ENCODE measurements at regions not wholly inside any gene's neighbourhood (a gene's known extent, or its start where the extent isn't known, plus 50 kb on each side); places are given as distances from the start of the nearest gene placed in this dataset.

DNA sequence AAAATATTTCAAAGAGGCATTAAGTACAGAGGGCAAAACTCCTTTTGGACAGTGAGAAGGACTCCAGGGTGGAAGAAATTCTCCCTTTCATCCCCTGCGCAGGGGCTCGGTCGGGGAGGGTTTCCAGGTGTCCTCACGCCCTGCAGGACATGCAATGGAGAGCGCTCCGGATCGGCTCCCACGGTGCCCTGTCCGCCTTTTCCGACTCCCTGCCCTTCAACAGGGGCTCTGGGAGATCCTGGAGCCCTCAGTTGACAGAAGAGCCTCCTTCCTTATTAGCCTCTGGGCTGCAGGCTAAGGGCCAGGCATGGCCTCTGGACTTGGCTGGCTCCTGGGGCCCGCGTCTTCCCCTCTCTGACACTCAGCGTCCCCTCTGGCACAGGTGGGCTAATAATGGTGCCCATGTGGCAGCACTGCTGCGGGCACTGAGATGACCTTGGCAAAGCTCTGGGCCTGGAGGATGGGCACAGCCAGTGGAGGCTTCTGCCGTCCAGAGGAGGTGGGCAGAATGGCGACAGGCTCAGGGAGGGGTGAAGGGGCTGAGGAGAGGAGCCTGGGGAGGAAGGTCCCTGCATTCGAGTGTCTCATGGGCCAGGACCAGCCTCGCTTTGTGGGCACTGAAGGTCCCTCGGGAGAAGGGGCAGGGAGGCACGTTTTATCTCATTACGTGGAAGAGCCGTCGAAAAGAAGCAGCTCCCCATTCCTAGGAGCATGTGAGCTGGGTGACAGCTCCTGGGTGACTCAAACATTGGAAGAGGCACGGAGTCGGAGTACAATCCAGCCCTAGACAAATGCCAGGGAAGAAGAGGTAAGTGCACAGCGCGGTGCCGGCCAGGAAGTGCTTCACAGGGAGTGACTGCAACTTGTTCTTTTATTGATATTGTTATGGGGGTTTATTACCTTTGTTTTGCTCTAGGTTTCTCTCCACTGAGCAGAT lies 161.7 kb downstream of the IRF8 start:
- H3K4me3 ChIP-seq (ENCODE audit: low read depth, low read length), result no peak overlapping the region
- POLR2A ChIA-PET, result no interaction called here
- CTCF ChIA-PET, result interaction anchor here (1.2 to 1.8 kb wide), 2 partner anchors 12 to 457 kb away, joined by 7 to 10 read pairs; no protein-coding TSS in a partner anchor
- DNase-seq (ENCODE audit: low read depth, low spot score), result no peak
- TF ChIP-seq, protein P1, sequence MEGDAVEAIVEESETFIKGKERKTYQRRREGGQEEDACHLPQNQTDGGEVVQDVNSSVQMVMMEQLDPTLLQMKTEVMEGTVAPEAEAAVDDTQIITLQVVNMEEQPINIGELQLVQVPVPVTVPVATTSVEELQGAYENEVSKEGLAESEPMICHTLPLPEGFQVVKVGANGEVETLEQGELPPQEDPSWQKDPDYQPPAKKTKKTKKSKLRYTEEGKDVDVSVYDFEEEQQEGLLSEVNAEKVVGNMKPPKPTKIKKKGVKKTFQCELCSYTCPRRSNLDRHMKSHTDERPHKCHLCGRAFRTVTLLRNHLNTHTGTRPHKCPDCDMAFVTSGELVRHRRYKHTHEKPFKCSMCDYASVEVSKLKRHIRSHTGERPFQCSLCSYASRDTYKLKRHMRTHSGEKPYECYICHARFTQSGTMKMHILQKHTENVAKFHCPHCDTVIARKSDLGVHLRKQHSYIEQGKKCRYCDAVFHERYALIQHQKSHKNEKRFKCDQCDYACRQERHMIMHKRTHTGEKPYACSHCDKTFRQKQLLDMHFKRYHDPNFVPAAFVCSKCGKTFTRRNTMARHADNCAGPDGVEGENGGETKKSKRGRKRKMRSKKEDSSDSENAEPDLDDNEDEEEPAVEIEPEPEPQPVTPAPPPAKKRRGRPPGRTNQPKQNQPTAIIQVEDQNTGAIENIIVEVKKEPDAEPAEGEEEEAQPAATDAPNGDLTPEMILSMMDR (IDR thresholded peaks at IDR 0.05; ENCODE audit: insufficient read depth, low read length, missing control alignments), result no peak

DNA sequence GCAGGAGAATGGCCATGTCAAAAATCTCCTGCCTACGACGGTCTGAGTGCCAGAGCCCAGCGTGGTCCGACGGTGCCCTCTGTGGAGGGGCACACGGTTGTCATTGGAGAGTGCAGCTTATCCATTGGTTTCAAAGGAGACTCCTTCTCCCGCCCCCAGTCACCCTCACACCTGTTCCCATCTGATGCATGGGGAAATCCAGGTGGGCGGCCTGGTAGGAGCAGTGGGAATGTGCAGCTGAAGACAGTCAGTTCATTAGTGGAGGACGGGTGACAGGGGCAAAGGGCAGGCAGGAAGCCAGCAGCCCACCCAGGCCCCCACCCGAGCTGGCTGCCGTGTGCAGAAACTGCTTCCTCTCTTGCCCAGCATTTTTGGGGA lies 162.3 kb downstream of the IRF8 start:
- no peak overlapping the region for H3K4me3 ChIP-seq (ENCODE audit: low read depth, low read length)
- POLR2A ChIA-PET, result no interaction called here
- DNase-seq (ENCODE audit: low read depth, low spot score), result no peak
- CTCF ChIA-PET, result interaction anchor here (1.2 to 1.4 kb wide), 2 partner anchors 12 to 456 kb away, joined by 3 to 7 read pairs; no protein-coding TSS in a partner anchor
- TF ChIP-seq, protein P1 (IDR thresholded peaks at IDR 0.05; ENCODE audit: insufficient read depth, low read length, missing control alignments), result no peak

DNA sequence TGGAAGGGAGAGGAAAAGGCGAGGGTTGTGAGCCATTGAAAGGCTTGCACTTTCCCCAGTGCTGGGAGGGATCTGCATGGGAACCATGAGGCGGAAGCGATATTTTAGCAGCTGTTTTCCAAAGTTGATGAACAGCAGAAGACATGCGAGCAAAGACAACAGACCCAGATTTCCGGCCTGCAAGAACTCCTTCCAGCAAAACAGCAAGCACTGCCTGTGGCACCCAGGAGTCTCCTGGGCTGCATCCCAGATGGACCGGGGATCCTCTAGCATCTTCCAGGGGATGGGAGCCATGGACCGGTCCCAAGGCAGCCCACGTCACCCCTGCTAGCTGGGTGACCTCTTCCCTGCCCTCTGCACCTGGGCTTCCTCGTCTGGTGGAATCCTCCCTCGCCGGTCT lies 162.8 kb downstream of the IRF8 start:
- ChIA-PET POLR2A (no interaction called here), CTCF (interaction anchor here (1.4 kb wide), 1 partner anchor 455 kb away, joined by 3 read pairs; no protein-coding TSS in a partner anchor)
- DNase-seq (ENCODE audit: low read depth, low spot score), result no peak
- TF ChIP-seq, protein P1 (IDR thresholded peaks at IDR 0.05; ENCODE audit: insufficient read depth, low read length, missing control alignments), result no peak
- no peak overlapping the region for H3K4me3 ChIP-seq (ENCODE audit: low read depth, low read length)

DNA sequence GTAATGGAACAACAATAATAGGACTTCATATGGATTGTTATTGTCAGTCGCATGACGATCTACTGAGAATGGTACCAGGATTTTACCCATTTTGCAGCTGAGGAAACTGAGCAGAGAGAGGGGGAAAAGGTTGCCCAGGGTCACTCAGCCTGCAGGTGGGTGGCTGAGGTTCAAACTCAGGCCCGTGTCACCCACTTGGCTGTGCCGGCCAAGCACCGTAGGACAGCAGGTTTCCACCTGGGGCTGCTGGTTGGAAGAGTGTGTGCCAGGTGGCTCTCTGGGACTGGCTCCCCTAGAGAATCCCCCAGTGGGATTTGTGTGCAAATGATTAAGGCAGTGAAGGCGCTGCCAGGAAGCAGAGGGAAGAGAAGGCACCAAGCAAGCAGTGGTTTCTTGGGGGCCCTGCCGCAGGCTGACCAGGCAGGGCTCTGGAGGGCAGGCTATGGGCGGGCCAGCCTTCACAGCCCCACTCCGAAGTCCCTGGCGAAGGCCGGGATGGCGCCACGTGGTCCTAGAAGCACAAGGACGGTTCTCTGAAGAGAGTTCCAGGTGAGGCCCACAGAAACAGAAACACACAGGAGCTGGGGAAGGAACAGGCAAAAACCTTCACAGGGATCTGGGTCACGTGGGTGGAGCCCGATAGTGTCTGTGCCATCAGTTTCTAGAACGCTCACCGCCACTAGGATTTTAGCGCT lies 163.5 kb downstream of the IRF8 start:
- POLR2A ChIA-PET, result no interaction called here
- DNase-seq (ENCODE audit: low read depth, low spot score), result no peak
- H3K4me3 ChIP-seq (ENCODE audit: low read depth, low read length), result no peak overlapping the region
- CTCF ChIA-PET, result interaction anchor here (1.4 kb wide), 1 partner anchor 455 kb away, joined by 3 read pairs; no protein-coding TSS in a partner anchor
- TF ChIP-seq, protein P1 (IDR thresholded peaks at IDR 0.05; ENCODE audit: insufficient read depth, low read length, missing control alignments), result no peak

DNA sequence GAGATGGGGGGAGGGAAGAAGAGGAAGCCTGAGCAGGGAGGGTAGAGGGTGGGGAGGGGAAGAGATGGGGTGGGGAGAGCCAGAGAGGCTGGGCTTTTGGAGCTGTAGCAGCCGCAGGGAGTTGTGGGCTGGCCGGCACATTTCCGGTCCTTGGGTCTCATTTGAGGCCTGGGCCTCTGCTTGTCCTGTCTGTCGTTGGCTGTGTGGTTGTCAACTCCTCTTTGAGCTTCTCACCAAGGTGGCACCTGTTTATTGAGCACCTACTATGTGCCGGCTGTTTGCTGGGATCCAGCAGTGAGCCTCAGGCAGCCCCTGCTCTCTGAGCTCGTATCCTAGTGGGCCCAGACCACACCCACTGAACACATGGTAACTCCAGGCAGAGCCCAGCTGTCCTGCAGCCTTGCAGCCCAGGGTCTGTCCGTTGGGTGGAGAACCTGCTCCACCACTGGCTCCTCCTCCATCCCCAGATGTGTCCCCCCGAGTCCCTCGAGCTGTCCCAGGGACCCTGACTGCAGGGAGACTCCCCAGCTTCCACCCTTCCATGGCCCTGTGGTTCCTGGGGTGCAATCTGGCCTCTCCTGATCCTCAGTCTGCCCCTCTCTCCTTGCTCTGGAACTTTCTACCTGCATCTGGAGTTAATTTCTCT lies 164.9 kb downstream of the IRF8 start:
- CTCF ChIA-PET, result interaction anchor here (1.3 to 2.5 kb wide), 5 partner anchors 9 to 457 kb away, joined by 3 to 13 read pairs (median 7); no protein-coding TSS in a partner anchor
- no peak overlapping the region for H3K4me3 ChIP-seq (ENCODE audit: low read depth, low read length)
- POLR2A ChIA-PET, result no interaction called here
- TF ChIP-seq, protein P1 (IDR thresholded peaks at IDR 0.05; ENCODE audit: insufficient read depth, low read length, missing control alignments), result no peak
- no peak for DNase-seq (ENCODE audit: low read depth, low spot score)

Measured in AG04449 (cell line).